ENCODE measurements at regions not wholly inside any gene's neighbourhood (a gene's known extent, or its start where the extent isn't known, plus 50 kb on each side); places are given as distances from the start of the nearest gene placed in this dataset.

DNA sequence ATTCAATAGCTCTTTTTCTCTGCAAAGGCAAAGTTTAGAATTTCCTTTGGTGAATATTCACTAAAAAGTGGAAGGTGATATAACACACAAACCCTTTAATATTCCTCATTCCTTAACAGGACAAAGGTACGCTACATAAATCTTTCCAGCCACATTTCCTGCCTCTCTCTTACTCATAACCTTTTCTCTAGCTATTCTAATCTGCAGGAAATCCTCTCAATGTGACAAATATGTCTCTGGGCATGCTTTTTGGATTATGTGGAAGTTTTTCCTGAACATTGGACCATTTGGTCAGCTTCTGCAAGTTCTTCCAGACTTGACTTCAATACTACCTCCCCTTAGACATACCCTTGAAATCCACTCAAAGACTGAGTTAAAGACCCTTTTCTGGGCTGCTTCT is 186.3 kb upstream of the TUSC1 start:
- no peak for DNase-seq (ENCODE audit: low read depth in 1 of 2, low spot score in 1 of 2)
- TF ChIP-seq, protein P1, sequence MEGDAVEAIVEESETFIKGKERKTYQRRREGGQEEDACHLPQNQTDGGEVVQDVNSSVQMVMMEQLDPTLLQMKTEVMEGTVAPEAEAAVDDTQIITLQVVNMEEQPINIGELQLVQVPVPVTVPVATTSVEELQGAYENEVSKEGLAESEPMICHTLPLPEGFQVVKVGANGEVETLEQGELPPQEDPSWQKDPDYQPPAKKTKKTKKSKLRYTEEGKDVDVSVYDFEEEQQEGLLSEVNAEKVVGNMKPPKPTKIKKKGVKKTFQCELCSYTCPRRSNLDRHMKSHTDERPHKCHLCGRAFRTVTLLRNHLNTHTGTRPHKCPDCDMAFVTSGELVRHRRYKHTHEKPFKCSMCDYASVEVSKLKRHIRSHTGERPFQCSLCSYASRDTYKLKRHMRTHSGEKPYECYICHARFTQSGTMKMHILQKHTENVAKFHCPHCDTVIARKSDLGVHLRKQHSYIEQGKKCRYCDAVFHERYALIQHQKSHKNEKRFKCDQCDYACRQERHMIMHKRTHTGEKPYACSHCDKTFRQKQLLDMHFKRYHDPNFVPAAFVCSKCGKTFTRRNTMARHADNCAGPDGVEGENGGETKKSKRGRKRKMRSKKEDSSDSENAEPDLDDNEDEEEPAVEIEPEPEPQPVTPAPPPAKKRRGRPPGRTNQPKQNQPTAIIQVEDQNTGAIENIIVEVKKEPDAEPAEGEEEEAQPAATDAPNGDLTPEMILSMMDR (IDR thresholded peaks at IDR 0.05; ENCODE audit: insufficient read depth, low read length) = no peak
- TF ChIP-seq SPI1 (IDR thresholded peaks at IDR 0.05; ENCODE audit: borderline replicate concordance, low read depth) (no peak), POLR2AphosphoS5 (IDR thresholded peaks at IDR 0.05; ENCODE audit: low read depth) (no peak), REST (IDR thresholded peaks at IDR 0.05; ENCODE audit: insufficient replicate concordance, low read depth) (no peak), GABPA (IDR thresholded peaks at IDR 0.05; ENCODE audit: low read depth) (no peak)
- Histone ChIP-seq H3K27me3 (ENCODE audit: insufficient read depth, poor library complexity, severe bottlenecking) (no peaks in the 10 kb centered on the region), H3K27ac (replicated peaks) (no peak overlapping the region), H3K4me3 (replicated peaks; ENCODE audit: insufficient read depth, low read length) (no peak overlapping the region)

DNA sequence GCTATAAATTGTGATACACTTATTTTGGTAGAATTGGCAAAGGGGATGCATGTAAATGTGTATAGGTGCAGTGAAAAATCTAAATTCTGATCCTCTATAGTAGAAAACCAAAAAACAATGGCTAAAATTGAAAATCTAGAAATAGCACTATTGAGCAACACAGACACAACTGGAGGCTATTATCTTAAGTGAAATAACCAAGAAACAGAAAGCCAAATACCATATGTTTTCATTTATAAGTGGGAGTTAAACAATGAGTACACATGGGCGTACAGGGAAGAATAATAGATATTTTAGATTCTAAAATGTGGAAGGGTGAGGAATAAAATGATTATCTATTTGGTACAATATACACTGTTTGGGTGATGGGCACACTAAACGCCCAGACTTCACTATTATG is 183.2 kb upstream of the TUSC1 start:
- no peak overlapping the region for H3K4me3 ChIP-seq (replicated peaks; ENCODE audit: insufficient read depth, low read length)
- H3K27ac ChIP-seq (replicated peaks) = no peak overlapping the region
- DNase-seq (ENCODE audit: low read depth in 1 of 2, low spot score in 1 of 2) = no peak
- H3K27me3 ChIP-seq (ENCODE audit: insufficient read depth, poor library complexity, severe bottlenecking) = no peaks in the 10 kb centered on the region
- TF ChIP-seq GABPA (IDR thresholded peaks at IDR 0.05; ENCODE audit: low read depth) = no peak
- TF ChIP-seq, protein P1 (IDR thresholded peaks at IDR 0.05; ENCODE audit: insufficient read depth, low read length) = no peak
- no peak for TF ChIP-seq POLR2AphosphoS5 (IDR thresholded peaks at IDR 0.05; ENCODE audit: low read depth)
- no peak for TF ChIP-seq SPI1 (IDR thresholded peaks at IDR 0.05; ENCODE audit: borderline replicate concordance, low read depth)
- TF ChIP-seq REST (IDR thresholded peaks at IDR 0.05; ENCODE audit: insufficient replicate concordance, low read depth) = no peak

- Histone ChIP-seq H3K27me3 (ENCODE audit: insufficient read depth, poor library complexity, severe bottlenecking) (no peaks in the 10 kb centered on the region), H3K4me3 (replicated peaks; ENCODE audit: insufficient read depth, low read length) (no peak overlapping the region), H3K27ac (replicated peaks) (no peak overlapping the region)
- DNase-seq (ENCODE audit: low read depth in 1 of 2, low spot score in 1 of 2) = no peak
- TF ChIP-seq POLR2AphosphoS5 (IDR thresholded peaks at IDR 0.05; ENCODE audit: low read depth) (no peak), SPI1 (IDR thresholded peaks at IDR 0.05; ENCODE audit: borderline replicate concordance, low read depth) (no peak), GABPA (IDR thresholded peaks at IDR 0.05; ENCODE audit: low read depth) (no peak), REST (IDR thresholded peaks at IDR 0.05; ENCODE audit: insufficient replicate concordance, low read depth) (no peak)
- TF ChIP-seq, protein P1 (IDR thresholded peaks at IDR 0.05; ENCODE audit: insufficient read depth, low read length) = no peak
Observed at GRCh38 chr9:25857147-25857546, 178.9 kb upstream of the TUSC1 start.
